Transverse colon (tissue), 4 donors: ENCODE measurements at regions not wholly inside any gene's neighbourhood (a gene's known extent, or its start where the extent isn't known, plus 50 kb on each side); places are given as distances from the start of the nearest gene placed in this dataset.
"Not testable (repeated sequence)": the region's sequence is repeated elsewhere in the genome, so short reads cannot be mapped to it uniquely, and the experiment has no call there.

ENCODE experiments used
- DNase-seq: peaks from one replicate; pipeline ENCODE4 v3.0.0-alpha.2; 2019
- H3K27ac ChIP-seq, 4 donors: fragments of 200-600 bp; sonication (generic); 2 replicates each; pipeline ENCODE4 v1.5.1; 2016 to 2018; ENCODE audit warnings: inconsistent platforms in 4 of 4
- H3K27me3 ChIP-seq: fragments of 200-600 bp; sonication (generic); 2 replicates; pipeline ENCODE4 v1.5.1; 2017; ENCODE audit warnings: inconsistent platforms
- H3K36me3 ChIP-seq, 4 donors: fragments of 200-600 bp; sonication (generic); 2 replicates each; pipeline ENCODE4 v1.5.1; 2017 to 2019; ENCODE audit warnings: inconsistent platforms in 4 of 4
- H3K4me1 ChIP-seq, 4 donors: fragments of 200-600 bp; sonication (generic); 2 replicates each; pipeline ENCODE4 v1.5.1; 2017 to 2020; ENCODE audit warnings: inconsistent platforms in 4 of 4
- H3K4me3 ChIP-seq, 4 donors: fragments of 200-600 bp; sonication (generic); 1 replicate in 1 of 4; 2 replicates in 3 of 4; pipeline versions ENCODE4 v1.5.1 to v1.6.1; 2017 to 2019; ENCODE audit warnings: inconsistent platforms in 4 of 4
- H3K9me3 ChIP-seq, 2 donors: fragments of 200-600 bp; sonication (generic); 2 replicates each; pipeline ENCODE4 v1.5.1; 2017 to 2019; ENCODE audit warnings: inconsistent platforms in 2 of 2
- CTCF ChIP-seq, 5 experiments: fragments of 200-600 bp in 3 of 5; fragments of 450-650 bp in 2 of 5; sonication (generic) in 3 of 5; IDR thresholded peaks; 1 replicate in 2 of 5; 2 replicates in 3 of 5; pipeline ENCODE4 v1.5.1; 2016 to 2017; ENCODE audit warnings: antibody characterized with exemption in 5 of 5, inconsistent platforms in 3 of 5, mild to moderate bottlenecking in 2 of 5, moderate library complexity in 1 of 5
- EP300 ChIP-seq: sonication (generic); formaldehyde crosslinking; IDR thresholded peaks from one replicate; pipeline ENCODE4 v1.6.1; 2017; ENCODE audit warnings: antibody characterized with exemption, low read depth
- POLR2A ChIP-seq: fragments of 450-650 bp; IDR thresholded peaks from one replicate; pipeline ENCODE4 v1.6.1; 2016; ENCODE audit warnings: antibody characterized with exemption, mild to moderate bottlenecking, moderate library complexity
- POLR2AphosphoS5 ChIP-seq, 3 donors: sonication (generic); formaldehyde crosslinking; IDR thresholded peaks; one replicate each; pipeline ENCODE4 v1.6.1; 2016; ENCODE audit warnings: antibody characterized with exemption in 3 of 3
- WGBS, 2 donors: methylation state at CpG; one replicate each; pipeline ENCODE4 v1.1.5; 2018; ENCODE audit warnings: low coverage in 1 of 2; 5-methylcytosine and 5-hydroxymethylcytosine counted together
- in situ Hi-C, 4 donors: fragments of 200-750 bp; cut with MboI; loops; one replicate each; pipeline versions ENCODE4 v1.15.0 to v1.15.1; 2017; ENCODE audit warnings: low sequenced_read_pairs in 3 of 4, low pct_ligation_motif_present in 1 of 4, low pct_unique_long_range_greater_than_20kb in 1 of 4
- intact Hi-C: fragments of 100-400 bp; cut with DNase I; formaldehyde crosslinking; loops from one replicate; pipeline ENCODE4 v1.15.1; 2023; ENCODE audit warnings: low total_unique reads

GRCh38 chr10:57894361-57894760 lies 373.3 kb downstream of the IPMK start:
- Histone ChIP-seq H3K27me3 (no peaks in the 10 kb centered on the region), H3K4me1 (peaks cover 0 to 10% (median 5%) of the 10 kb centered on the region in 4 donors), H3K9me3 (no peaks in the 10 kb centered on the region), H3K36me3 (no peaks in the 10 kb centered on the region), H3K27ac (no peak overlapping the region), H3K4me3 (no peak overlapping the region)
- TF ChIP-seq CTCF (IDR thresholded peaks at IDR 0.05) (no peak), EP300 (no peak), POLR2A (no peak)
- in situ Hi-C loops (no loop called here), intact Hi-C loops (no loop called here)
- no peak for DNase-seq

GRCh38 chr10:57891201-57892006 lies 376.3 kb downstream of the IPMK start:
- Histone ChIP-seq H3K9me3 (no peaks in the 10 kb centered on the region), H3K27me3 (no peaks in the 10 kb centered on the region), H3K36me3 (no peaks in the 10 kb centered on the region), H3K4me1 (no peaks in the 10 kb centered on the region), H3K27ac (peak overlapping the region in 1 of 4 donors; percentile 14), H3K4me3 (no peak overlapping the region)
- peak; percentile 54 for DNase-seq
- 43 to 55% methylated on average over 4 to 7 of the region's 7 CpGs for WGBS, 2 donors
- no peak for TF ChIP-seq CTCF (IDR thresholded peaks at IDR 0.05)
- no peak for TF ChIP-seq POLR2AphosphoS5 (IDR thresholded peaks at IDR 0.05)
- TF ChIP-seq EP300 = no peak
- no peak for TF ChIP-seq POLR2A
- intact Hi-C loops = no loop called here
- in situ Hi-C loops = no loop called here

- H3K27me3 ChIP-seq = no peaks in the 10 kb centered on the region
- H3K27ac ChIP-seq = no peak overlapping the region
- H3K9me3 ChIP-seq = no peaks in the 10 kb centered on the region
- in situ Hi-C loops = no loop called here
- DNase-seq = no peak
- H3K4me1 ChIP-seq = no peaks in the 10 kb centered on the region
- intact Hi-C loops = no loop called here
- no peak overlapping the region for H3K4me3 ChIP-seq
- H3K36me3 ChIP-seq = no peaks in the 10 kb centered on the region
- no peak for TF ChIP-seq CTCF (IDR thresholded peaks at IDR 0.05)
- no peak for TF ChIP-seq POLR2A
- TF ChIP-seq POLR2AphosphoS5 (IDR thresholded peaks at IDR 0.05) = no peak
- TF ChIP-seq EP300 = no peak
- 80 to 91% methylated on average over 3 to 5 of the region's 5 CpGs for WGBS, 2 donors
Measured at GRCh38 chr10:57890691-57891090, 377.0 kb downstream of the IPMK start.

GRCh38 chr10:57885618-57885968 lies 382.1 kb downstream of the IPMK start:
- H3K36me3 ChIP-seq, in situ Hi-C loops, DNase-seq, intact Hi-C loops, H3K4me3 ChIP-seq, H3K4me1 ChIP-seq, H3K27ac ChIP-seq, H3K9me3 ChIP-seq, H3K27me3 ChIP-seq: not testable (repeated sequence)
- WGBS, 2 donors = 84 to 89% methylated on average over 5 of the region's 5 CpGs
